ENCODE measurements at regions not wholly inside any gene's neighbourhood (a gene's known extent, or its start where the extent isn't known, plus 50 kb on each side); places are given as distances from the start of the nearest gene placed in this dataset.

DNA sequence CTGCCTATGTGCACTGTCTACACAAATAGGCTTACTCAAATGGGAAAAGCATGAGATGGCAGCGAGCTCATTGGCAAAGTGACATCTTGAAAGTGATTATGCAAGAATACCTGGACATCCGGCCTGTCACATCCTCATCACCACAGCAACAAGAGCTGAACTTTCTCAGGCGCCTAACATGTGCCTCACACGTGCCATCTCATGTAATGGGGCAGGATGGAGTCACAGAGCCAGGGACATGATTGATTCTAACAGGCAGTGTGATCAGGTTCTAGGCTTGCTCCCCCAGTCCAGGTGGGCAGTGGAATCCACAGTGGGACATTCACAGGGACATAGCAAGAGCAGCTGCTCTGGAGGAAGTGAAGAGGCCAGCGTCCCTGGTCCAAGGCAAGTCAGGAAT, 192.3 kb upstream of the SSTR4 start:
- no peaks in the 10 kb centered on the region for H3K9me3 ChIP-seq (replicated peaks in 1 of 3)
- no peaks in the 10 kb centered on the region for H3K4me1 ChIP-seq (replicated peaks in 1 of 2)
- no peak for DNase-seq
- no peak for TF ChIP-seq CTCF (IDR thresholded peaks at IDR 0.05)
- no peak for TF ChIP-seq POLR2A (IDR thresholded peaks at IDR 0.05)
- H3K27ac ChIP-seq: no peak overlapping the region
- H3K4me3 ChIP-seq: no peak overlapping the region
- no peaks in the 10 kb centered on the region for H3K36me3 ChIP-seq (replicated peaks in 1 of 2)
- intact Hi-C loops (cut with DNase I): no loop called here
- no peaks in the 10 kb centered on the region for H3K27me3 ChIP-seq
- WGBS, 4 donors: 89 to 94% (median 91%) methylated on average over 4 to 5 of the region's 5 CpGs

- TF ChIP-seq POLR2A (IDR thresholded peaks at IDR 0.05): no peak
- TF ChIP-seq CTCF (IDR thresholded peaks at IDR 0.05): no peak
- no peak for DNase-seq
- Histone ChIP-seq H3K4me3 (no peak overlapping the region), H3K9me3 (replicated peaks in 1 of 3) (no peaks in the 10 kb centered on the region), H3K36me3 (replicated peaks in 1 of 2) (no peaks in the 10 kb centered on the region), H3K27ac (no peak overlapping the region), H3K27me3 (no peaks in the 10 kb centered on the region), H3K4me1 (replicated peaks in 1 of 2) (no peaks in the 10 kb centered on the region)
- intact Hi-C loops (cut with DNase I): no loop called here
Measured at GRCh38 chr20:22844959-22845358, 190.2 kb upstream of the SSTR4 start.

DNA sequence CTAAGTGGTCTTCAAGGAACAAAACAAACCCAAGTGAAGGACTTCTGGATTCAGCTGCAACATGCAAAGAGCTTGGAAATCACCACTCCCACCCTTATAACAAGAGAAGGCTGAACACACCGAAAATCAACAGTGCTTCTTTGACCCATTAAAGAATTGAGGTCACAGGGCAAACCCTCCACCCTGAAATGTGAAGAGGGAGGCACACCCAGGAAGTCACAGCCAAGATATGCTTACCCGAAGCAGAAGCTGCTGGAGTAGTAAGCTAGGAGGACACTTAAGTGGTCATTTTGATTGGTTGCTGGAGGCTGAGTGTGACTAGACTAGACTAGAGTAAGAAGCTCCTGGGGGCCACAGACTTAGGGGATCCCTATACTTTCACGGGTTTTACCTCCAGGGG, 188.2 kb upstream of the SSTR4 start:
- WGBS, 4 donors: 56 to 74% (median 70%) methylated on average over 3 of the region's 3 CpGs
- H3K36me3 ChIP-seq (replicated peaks in 1 of 2): no peaks in the 10 kb centered on the region
- no peak overlapping the region for H3K27ac ChIP-seq
- H3K27me3 ChIP-seq: no peaks in the 10 kb centered on the region
- H3K4me1 ChIP-seq (replicated peaks in 1 of 2): no peaks in the 10 kb centered on the region
- H3K9me3 ChIP-seq (replicated peaks in 1 of 3): no peaks in the 10 kb centered on the region
- H3K4me3 ChIP-seq: no peak overlapping the region
- TF ChIP-seq POLR2A (IDR thresholded peaks at IDR 0.05): no peak
- no peak for TF ChIP-seq CTCF (IDR thresholded peaks at IDR 0.05)
- intact Hi-C loops (cut with DNase I): no loop called here
- no peak for DNase-seq

DNA sequence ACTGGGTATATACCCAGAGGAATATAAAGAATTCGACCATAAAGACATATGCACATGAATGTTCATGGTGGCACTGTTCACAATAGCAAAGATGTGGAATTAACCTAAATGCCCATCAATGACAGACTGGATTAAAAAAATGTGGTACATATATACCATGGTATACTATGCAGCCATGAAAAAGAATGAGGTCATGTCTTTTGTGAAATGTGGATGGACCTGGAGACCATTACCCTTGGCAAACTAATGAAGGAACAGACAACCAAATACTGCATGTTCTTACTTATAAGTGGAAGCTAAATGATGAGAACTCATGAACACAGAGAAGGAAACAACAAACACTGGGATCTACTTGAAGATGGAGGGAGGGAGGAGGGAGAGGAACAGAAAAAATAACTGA, 186.7 kb upstream of the SSTR4 start:
- intact Hi-C loops (cut with DNase I): no loop called here
- no peaks in the 10 kb centered on the region for H3K9me3 ChIP-seq (replicated peaks in 1 of 3)
- TF ChIP-seq POLR2A (IDR thresholded peaks at IDR 0.05): no peak
- no peak for TF ChIP-seq CTCF (IDR thresholded peaks at IDR 0.05)
- WGBS, 4 donors: 86 to 94% (median 91%) methylated on average over 1 of the region's 1 CpG
- H3K4me3 ChIP-seq: no peak overlapping the region
- no peaks in the 10 kb centered on the region for H3K4me1 ChIP-seq (replicated peaks in 1 of 2)
- H3K27me3 ChIP-seq: no peaks in the 10 kb centered on the region
- no peak overlapping the region for H3K27ac ChIP-seq
- no peak for DNase-seq
- H3K36me3 ChIP-seq (replicated peaks in 1 of 2): no peaks in the 10 kb centered on the region

Data from adrenal gland (tissue), 9 donors.